ENCODE measurements at regions not wholly inside any gene's neighbourhood (a gene's known extent, or its start where the extent isn't known, plus 50 kb on each side); places are given as distances from the start of the nearest gene placed in this dataset.

GRCh38 chr6:103983860-103984259 lies 875.9 kb downstream of the HACE1 start:
- Mint-ChIP-seq H3K4me1 (ENCODE audit: unreplicated experiment) (peaks cover 7% of the 10 kb centered on the region), H3K9me3 (peaks cover 12% of the 10 kb centered on the region), H3K27ac (no peak overlapping the region), H3K27me3 (no peaks in the 10 kb centered on the region), H3K4me3 (no peak overlapping the region), H3K36me3 (no peaks in the 10 kb centered on the region)
- TF ChIP-seq CTCF (conservative IDR thresholded peaks at IDR 0.05) = no peak
- DNase-seq (ENCODE audit: extremely low spot score, unreplicated experiment) = no peak

GRCh38 chr6:103983011-103983410 lies 876.7 kb downstream of the HACE1 start:
- no peaks in the 10 kb centered on the region for H3K36me3 Mint-ChIP-seq

GRCh38 chr6:103982574-103982973 lies 877.1 kb downstream of the HACE1 start:
- Mint-ChIP-seq H3K4me1 (ENCODE audit: unreplicated experiment) (peaks cover 7% of the 10 kb centered on the region), H3K27ac (no peak overlapping the region), H3K4me3 (no peak overlapping the region), H3K9me3 (peaks cover 12% of the 10 kb centered on the region), H3K36me3 (no peaks in the 10 kb centered on the region), H3K27me3 (no peaks in the 10 kb centered on the region)
- DNase-seq (ENCODE audit: extremely low spot score, unreplicated experiment) = no peak
- no peak for TF ChIP-seq CTCF (conservative IDR thresholded peaks at IDR 0.05)

More at GRCh38 chr6:103983011-103983410, 876.7 kb downstream of the HACE1 start:
- DNase-seq (ENCODE audit: extremely low spot score, unreplicated experiment) = no peak
- peaks cover 12% of the 10 kb centered on the region for H3K9me3 Mint-ChIP-seq
- H3K27me3 Mint-ChIP-seq = no peaks in the 10 kb centered on the region
- peaks cover 7% of the 10 kb centered on the region for H3K4me1 Mint-ChIP-seq (ENCODE audit: unreplicated experiment)
- TF ChIP-seq CTCF (conservative IDR thresholded peaks at IDR 0.05) = no peak
- H3K4me3 Mint-ChIP-seq = no peak overlapping the region
- no peak overlapping the region for H3K27ac Mint-ChIP-seq

GRCh38 chr6:103979308-103979707 lies 880.4 kb downstream of the HACE1 start:
- no peak overlapping the region for H3K27ac Mint-ChIP-seq
- TF ChIP-seq CTCF (conservative IDR thresholded peaks at IDR 0.05) = no peak
- H3K4me1 Mint-ChIP-seq (ENCODE audit: unreplicated experiment) = peaks cover 7% of the 10 kb centered on the region
- no peaks in the 10 kb centered on the region for H3K36me3 Mint-ChIP-seq
- no peak for DNase-seq (ENCODE audit: extremely low spot score, unreplicated experiment)
- no peaks in the 10 kb centered on the region for H3K27me3 Mint-ChIP-seq
- H3K4me3 Mint-ChIP-seq = no peak overlapping the region
- H3K9me3 Mint-ChIP-seq = peaks cover 12% of the 10 kb centered on the region

GRCh38 chr6:103937389-103937788 lies 922.3 kb downstream of the HACE1 start:
- no peaks in the 10 kb centered on the region for H3K4me1 Mint-ChIP-seq (ENCODE audit: unreplicated experiment)
- H3K27me3 Mint-ChIP-seq = no peaks in the 10 kb centered on the region
- H3K27ac Mint-ChIP-seq = no peak overlapping the region
- no peak for TF ChIP-seq CTCF (conservative IDR thresholded peaks at IDR 0.05)
- DNase-seq (ENCODE audit: extremely low spot score, unreplicated experiment) = no peak
- H3K4me3 Mint-ChIP-seq = no peak overlapping the region
- H3K36me3 Mint-ChIP-seq = no peaks in the 10 kb centered on the region
- H3K9me3 Mint-ChIP-seq = no peaks in the 10 kb centered on the region

- Mint-ChIP-seq H3K27me3 (no peaks in the 10 kb centered on the region), H3K27ac (no peak overlapping the region), H3K4me1 (ENCODE audit: unreplicated experiment) (no peaks in the 10 kb centered on the region), H3K4me3 (no peak overlapping the region), H3K9me3 (peaks cover 10% of the 10 kb centered on the region), H3K36me3 (no peaks in the 10 kb centered on the region)
- no peak for TF ChIP-seq CTCF (conservative IDR thresholded peaks at IDR 0.05)
- no peak for DNase-seq (ENCODE audit: extremely low spot score, unreplicated experiment)
Measured at GRCh38 chr6:103925317-103925716, 934.4 kb downstream of the HACE1 start.

Data from type B pancreatic cell (in vitro differentiated cells).